HG03135 (cell line): ENCODE measurements at regions not wholly inside any gene's neighbourhood (a gene's known extent, or its start where the extent isn't known, plus 50 kb on each side); places are given as distances from the start of the nearest gene placed in this dataset.
A peak's percentile ranks its signal among the peaks of the same experiment; 100 is the strongest.

Experiments used
- ATAC-seq: cut with Tn5 transposase; IDR thresholded peaks from one replicate; pipeline ENCODE4 v1.9.1; 2021; ENCODE audit warnings: mild to moderate bottlenecking, moderate library complexity; ENCODE audit not compliant: unreplicated experiment

GRCh38 chr4:124276461-124276860 lies 436.1 kb downstream of the ANKRD50 start:
- ATAC-seq, result no peak

GRCh38 chr4:124277691-124278090 lies 434.8 kb downstream of the ANKRD50 start:
- no peak for ATAC-seq

- ATAC-seq, result no peak
These were observed 434.1 kb downstream of the ANKRD50 start for GRCh38 chr4:124278477-124278876.

GRCh38 chr4:124279741-124280140 lies 432.8 kb downstream of the ANKRD50 start:
- no peak for ATAC-seq

GRCh38 chr4:124282301-124282898 lies 430.1 kb downstream of the ANKRD50 start:
- no peak for ATAC-seq

- no peak for ATAC-seq
These were observed 423.6 kb downstream of the ANKRD50 start for GRCh38 chr4:124288706-124289486.

- ATAC-seq, result no peak
These were observed 421.9 kb downstream of the ANKRD50 start for GRCh38 chr4:124290678-124291077.

- no peak for ATAC-seq
These were observed 417.1 kb downstream of the ANKRD50 start for GRCh38 chr4:124295413-124295812.

- no peak for ATAC-seq
These were observed 407.6 kb downstream of the ANKRD50 start for GRCh38 chr4:124304941-124305340.

- no peak for ATAC-seq
These were observed 406.2 kb downstream of the ANKRD50 start for GRCh38 chr4:124306352-124306751.

GRCh38 chr4:124307143-124307542 lies 405.4 kb downstream of the ANKRD50 start:
- no peak for ATAC-seq

- no peak for ATAC-seq
These were observed 394.2 kb downstream of the ANKRD50 start for GRCh38 chr4:124318292-124318691.

- no peak for ATAC-seq
These were observed 391.2 kb downstream of the ANKRD50 start for GRCh38 chr4:124321364-124321763.

GRCh38 chr4:124322234-124323065 lies 390.1 kb downstream of the ANKRD50 start:
- ATAC-seq, result peak; percentile 55

GRCh38 chr4:124325690-124326089 lies 386.8 kb downstream of the ANKRD50 start:
- no peak for ATAC-seq

GRCh38 chr4:124329134-124329533 lies 383.4 kb downstream of the ANKRD50 start:
- no peak for ATAC-seq

- no peak for ATAC-seq
These were observed 382.5 kb downstream of the ANKRD50 start for GRCh38 chr4:124330045-124330444.

GRCh38 chr4:124331781-124332180 lies 380.8 kb downstream of the ANKRD50 start:
- ATAC-seq, result no peak

GRCh38 chr4:124333466-124333865 lies 379.1 kb downstream of the ANKRD50 start:
- no peak for ATAC-seq

GRCh38 chr4:124334119-124334518 lies 378.4 kb downstream of the ANKRD50 start:
- no peak for ATAC-seq

GRCh38 chr4:124337874-124338273 lies 374.7 kb downstream of the ANKRD50 start:
- no peak for ATAC-seq
